ENCODE measurements at regions not wholly inside any gene's neighbourhood (a gene's known extent, or its start where the extent isn't known, plus 50 kb on each side); places are given as distances from the start of the nearest gene placed in this dataset.

- TF ChIP-seq, protein P1, sequence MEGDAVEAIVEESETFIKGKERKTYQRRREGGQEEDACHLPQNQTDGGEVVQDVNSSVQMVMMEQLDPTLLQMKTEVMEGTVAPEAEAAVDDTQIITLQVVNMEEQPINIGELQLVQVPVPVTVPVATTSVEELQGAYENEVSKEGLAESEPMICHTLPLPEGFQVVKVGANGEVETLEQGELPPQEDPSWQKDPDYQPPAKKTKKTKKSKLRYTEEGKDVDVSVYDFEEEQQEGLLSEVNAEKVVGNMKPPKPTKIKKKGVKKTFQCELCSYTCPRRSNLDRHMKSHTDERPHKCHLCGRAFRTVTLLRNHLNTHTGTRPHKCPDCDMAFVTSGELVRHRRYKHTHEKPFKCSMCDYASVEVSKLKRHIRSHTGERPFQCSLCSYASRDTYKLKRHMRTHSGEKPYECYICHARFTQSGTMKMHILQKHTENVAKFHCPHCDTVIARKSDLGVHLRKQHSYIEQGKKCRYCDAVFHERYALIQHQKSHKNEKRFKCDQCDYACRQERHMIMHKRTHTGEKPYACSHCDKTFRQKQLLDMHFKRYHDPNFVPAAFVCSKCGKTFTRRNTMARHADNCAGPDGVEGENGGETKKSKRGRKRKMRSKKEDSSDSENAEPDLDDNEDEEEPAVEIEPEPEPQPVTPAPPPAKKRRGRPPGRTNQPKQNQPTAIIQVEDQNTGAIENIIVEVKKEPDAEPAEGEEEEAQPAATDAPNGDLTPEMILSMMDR (conservative IDR thresholded peaks at IDR 0.05; ENCODE audit: low read depth, low read length): no peak
- DNase-seq (ENCODE audit: low read depth): no peak
- H3K4me3 ChIP-seq (ENCODE audit: low read depth, low read length): no peak overlapping the region
These were observed 126.5 kb upstream of the SOX4 start for GRCh38 chr6:21467091-21467490.

DNA sequence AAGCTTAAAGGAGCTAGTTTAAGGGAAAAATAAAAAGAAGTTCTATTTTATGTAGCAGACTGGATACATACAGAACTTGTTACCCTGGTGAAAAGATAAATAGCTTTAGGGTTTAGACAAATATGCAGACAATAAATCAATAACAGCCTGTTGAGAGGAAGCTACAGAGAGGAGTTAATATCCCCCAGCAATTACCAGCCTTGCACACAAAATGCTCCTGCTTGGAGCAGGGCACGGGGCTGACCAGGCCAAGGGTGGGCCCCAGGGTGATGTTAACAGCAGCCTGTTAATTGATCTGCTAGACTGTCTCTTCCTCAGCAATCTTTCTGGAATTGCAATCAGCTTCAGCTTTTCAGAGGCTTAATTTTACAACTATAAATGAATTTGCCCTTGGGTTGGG, 125.1 kb upstream of the SOX4 start:
- H3K4me3 ChIP-seq (ENCODE audit: low read depth, low read length): no peak overlapping the region
- TF ChIP-seq, protein P1 (conservative IDR thresholded peaks at IDR 0.05; ENCODE audit: low read depth, low read length): no peak
- no peak for DNase-seq (ENCODE audit: low read depth)

DNA sequence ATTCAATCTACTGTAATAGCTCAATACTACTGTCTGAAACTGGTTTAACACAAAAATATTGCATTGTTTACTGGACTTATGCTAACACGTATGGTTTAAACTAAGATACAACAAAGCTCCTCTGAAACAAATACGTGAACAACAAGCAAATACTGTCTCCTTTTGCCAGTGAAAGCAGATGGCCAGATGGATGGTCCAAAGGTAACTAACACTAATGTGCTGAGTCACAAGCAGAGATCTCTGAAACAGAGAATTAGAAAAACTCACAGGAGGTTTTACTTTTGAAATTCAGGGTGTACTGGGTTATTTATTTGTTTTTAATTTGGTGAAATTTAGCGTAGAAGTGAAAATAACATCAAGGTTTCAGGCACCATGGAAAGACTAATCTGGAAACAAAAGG, 124.3 kb upstream of the SOX4 start:
- DNase-seq (ENCODE audit: low read depth): no peak
- TF ChIP-seq, protein P1 (conservative IDR thresholded peaks at IDR 0.05; ENCODE audit: low read depth, low read length): no peak
- H3K4me3 ChIP-seq (ENCODE audit: low read depth, low read length): no peak overlapping the region

DNA sequence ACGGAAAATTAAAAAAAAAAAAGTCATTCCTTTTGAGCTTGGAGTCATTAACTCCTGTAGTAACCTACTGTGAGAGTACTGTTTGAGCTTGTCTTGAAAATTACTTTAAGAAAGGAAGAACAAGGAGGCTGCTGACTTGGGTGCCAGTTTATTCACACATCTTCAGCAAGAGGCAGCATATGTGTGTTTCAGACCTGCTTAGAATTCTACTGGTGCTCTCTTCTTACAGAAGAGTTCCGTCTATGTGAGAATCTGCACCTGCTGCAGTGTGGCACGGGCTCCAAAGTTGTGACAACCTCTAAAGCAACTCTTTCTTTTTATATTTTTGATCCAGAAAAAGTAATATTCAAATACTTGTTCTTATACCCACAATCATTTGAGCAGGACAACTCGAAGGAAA, 117.4 kb upstream of the SOX4 start:
- no peak for DNase-seq (ENCODE audit: low read depth)
- TF ChIP-seq, protein P1 (conservative IDR thresholded peaks at IDR 0.05; ENCODE audit: low read depth, low read length): no peak
- H3K4me3 ChIP-seq (ENCODE audit: low read depth, low read length): no peak overlapping the region

DNA sequence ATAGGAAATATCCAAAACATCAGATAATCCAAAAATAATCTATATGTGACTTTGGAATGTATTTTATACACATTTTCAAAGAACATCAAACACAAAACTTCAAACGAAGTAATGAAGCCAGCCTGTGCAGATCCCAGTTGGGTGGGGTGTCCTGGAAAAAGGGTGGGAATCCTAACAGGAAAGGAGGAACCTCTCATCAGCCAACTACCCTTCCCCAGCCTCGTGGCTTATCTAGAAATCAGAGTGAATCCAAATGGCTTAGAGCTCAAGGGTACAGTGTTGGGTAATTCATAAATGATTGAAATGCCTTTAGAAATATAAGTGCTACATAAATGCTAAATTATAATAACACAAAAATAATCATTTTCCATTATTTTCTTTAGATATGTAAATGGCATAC, 115.1 kb upstream of the SOX4 start:
- TF ChIP-seq, protein P1 (conservative IDR thresholded peaks at IDR 0.05; ENCODE audit: low read depth, low read length): no peak
- H3K4me3 ChIP-seq (ENCODE audit: low read depth, low read length): no peak overlapping the region
- no peak for DNase-seq (ENCODE audit: low read depth)

DNA sequence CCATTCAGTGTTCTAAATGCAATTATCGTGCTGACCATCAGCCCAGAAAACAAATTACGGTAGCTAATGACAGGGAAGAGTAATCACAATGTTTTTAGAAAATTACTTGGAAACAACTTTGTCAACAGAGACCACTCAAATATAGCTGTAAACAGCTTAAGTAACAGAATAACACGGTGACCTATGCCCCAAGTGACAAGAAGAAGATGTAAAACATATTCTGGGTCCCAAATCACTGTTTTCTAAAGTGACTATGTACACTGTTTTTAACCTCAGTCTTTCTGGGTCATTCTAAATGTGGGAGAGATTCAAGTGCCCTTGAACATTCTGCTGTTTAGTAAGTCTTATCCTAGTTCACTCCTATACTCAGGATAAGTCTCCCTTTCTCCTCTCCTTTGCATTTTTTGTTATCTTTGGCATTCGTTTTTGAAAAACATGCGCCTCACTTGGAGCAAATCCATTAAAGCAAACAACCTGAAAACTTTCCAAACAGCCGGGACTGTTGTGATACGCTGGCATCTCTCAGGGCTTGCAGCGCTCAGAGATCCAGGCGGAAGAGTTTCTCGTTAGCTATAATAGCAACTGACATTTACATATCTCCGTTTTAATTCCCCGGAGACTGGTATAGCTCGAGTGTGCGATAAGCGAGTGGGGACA, 114.5 kb upstream of the SOX4 start:
- peak overlapping the region; percentile 47 for H3K4me3 ChIP-seq (ENCODE audit: low read depth, low read length)
- DNase-seq (ENCODE audit: low read depth): peak; percentile 77
- TF ChIP-seq, protein P1 (conservative IDR thresholded peaks at IDR 0.05; ENCODE audit: low read depth, low read length): no peak

GRCh38 chr6:21486115-21486514, 107.4 kb upstream of the SOX4 start:
- no peak overlapping the region for H3K4me3 ChIP-seq (ENCODE audit: low read depth, low read length)
- no peak for DNase-seq (ENCODE audit: low read depth)
- TF ChIP-seq, protein P1 (conservative IDR thresholded peaks at IDR 0.05; ENCODE audit: low read depth, low read length): no peak

Data from choroid plexus epithelial cell (primary cell).